B cell (primary cell): ENCODE measurements at regions not wholly inside any gene's neighbourhood (a gene's known extent, or its start where the extent isn't known, plus 50 kb on each side); places are given as distances from the start of the nearest gene placed in this dataset.

Experiments
- EZH2 ChIP-seq: IDR thresholded peaks from 2 replicates; pipeline ENCODE4 v1.6.1; 2012; ENCODE audit warnings: borderline replicate concordance, low read depth, mild to moderate bottlenecking, moderate library complexity, low read length; ENCODE audit not compliant: insufficient read depth, poor library complexity, severe bottlenecking
- TF ChIP-seq, protein P1 (sequence below): fragments of 200-600 bp; IDR thresholded peaks from one replicate; pipeline ENCODE4 v1.8.0; 2022; ENCODE audit warnings: antibody characterized with exemption, mild to moderate bottlenecking

DNA sequence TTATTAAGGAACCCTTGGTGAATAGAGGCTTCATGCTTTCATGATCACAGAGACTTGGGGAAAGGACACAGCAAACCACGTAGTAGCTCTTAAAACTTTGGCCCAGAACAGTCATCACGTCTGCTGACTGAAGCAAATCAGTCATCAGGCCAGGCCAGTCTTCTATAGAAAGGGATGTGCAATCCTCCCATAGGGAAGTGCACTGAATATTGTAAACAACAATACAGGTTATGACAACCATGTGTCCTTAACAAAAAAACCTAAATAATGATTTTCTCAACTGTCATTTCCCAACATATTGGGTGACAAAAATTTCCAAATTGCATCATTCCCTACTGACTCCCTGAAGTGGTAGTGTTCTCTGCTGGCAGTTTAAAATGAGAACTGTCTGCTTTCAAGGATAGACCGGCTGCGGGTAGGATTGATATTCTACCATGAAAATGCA lies 388.2 kb upstream of the CITED2 start:
- TF ChIP-seq, protein P1, sequence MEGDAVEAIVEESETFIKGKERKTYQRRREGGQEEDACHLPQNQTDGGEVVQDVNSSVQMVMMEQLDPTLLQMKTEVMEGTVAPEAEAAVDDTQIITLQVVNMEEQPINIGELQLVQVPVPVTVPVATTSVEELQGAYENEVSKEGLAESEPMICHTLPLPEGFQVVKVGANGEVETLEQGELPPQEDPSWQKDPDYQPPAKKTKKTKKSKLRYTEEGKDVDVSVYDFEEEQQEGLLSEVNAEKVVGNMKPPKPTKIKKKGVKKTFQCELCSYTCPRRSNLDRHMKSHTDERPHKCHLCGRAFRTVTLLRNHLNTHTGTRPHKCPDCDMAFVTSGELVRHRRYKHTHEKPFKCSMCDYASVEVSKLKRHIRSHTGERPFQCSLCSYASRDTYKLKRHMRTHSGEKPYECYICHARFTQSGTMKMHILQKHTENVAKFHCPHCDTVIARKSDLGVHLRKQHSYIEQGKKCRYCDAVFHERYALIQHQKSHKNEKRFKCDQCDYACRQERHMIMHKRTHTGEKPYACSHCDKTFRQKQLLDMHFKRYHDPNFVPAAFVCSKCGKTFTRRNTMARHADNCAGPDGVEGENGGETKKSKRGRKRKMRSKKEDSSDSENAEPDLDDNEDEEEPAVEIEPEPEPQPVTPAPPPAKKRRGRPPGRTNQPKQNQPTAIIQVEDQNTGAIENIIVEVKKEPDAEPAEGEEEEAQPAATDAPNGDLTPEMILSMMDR: no peak
- no peak for TF ChIP-seq EZH2
